C4-2B (cell line): ENCODE measurements at regions not wholly inside any gene's neighbourhood (a gene's known extent, or its start where the extent isn't known, plus 50 kb on each side); places are given as distances from the start of the nearest gene placed in this dataset.

Experiments
- CTCF ChIP-seq: fragments of 450-650 bp; conservative IDR thresholded peaks from 2 replicates; pipeline ENCODE4 v1.5.1; 2017; ENCODE audit warnings: mild to moderate bottlenecking
- ZFX ChIP-seq: fragments of 450-650 bp; IDR thresholded peaks from 2 replicates; pipeline ENCODE4 v1.6.1; 2017

- TF ChIP-seq CTCF: no peak
- TF ChIP-seq ZFX: no peak
Measured at GRCh38 chr5:143672806-143673205, 139.2 kb upstream of the HMHB1 start.
